ENCODE measurements at regions not wholly inside any gene's neighbourhood (a gene's known extent, or its start where the extent isn't known, plus 50 kb on each side); places are given as distances from the start of the nearest gene placed in this dataset.

- H4K20me1 ChIP-seq (ENCODE audit: insufficient read depth) = no peaks in the 10 kb centered on the region
- no peaks in the 10 kb centered on the region for H3K9me3 ChIP-seq
- no peaks in the 10 kb centered on the region for H3K9me2 ChIP-seq
- no peak overlapping the region for H3K9ac ChIP-seq
- WGBS (ENCODE audit: low lambda C conversion rate) = 53% methylated on average over 5 of the region's 5 CpGs
- no peaks in the 10 kb centered on the region for H3K4me1 ChIP-seq (ENCODE audit: control insufficient read depth in 1 of 2, insufficient read depth in 2 of 2, low read depth in 1 of 2, low read length in 1 of 2)
- H3K4me3 ChIP-seq (ENCODE audit: low read depth in 2 of 2, low read length in 1 of 2) = no peak overlapping the region
- POLR2A ChIA-PET = no interaction called here
- H3K79me2 ChIP-seq (ENCODE audit: insufficient read depth) = no peaks in the 10 kb centered on the region
- no peak overlapping the region for H2AFZ ChIP-seq (ENCODE audit: low read depth)
- no peaks in the 10 kb centered on the region for H3F3A ChIP-seq (replicated peaks; ENCODE audit: insufficient read depth)
- H3K36me3 ChIP-seq (replicated peaks in 1 of 2; ENCODE audit: control insufficient read depth in 1 of 2, insufficient read depth in 2 of 2, low read length in 1 of 2) = no peaks in the 10 kb centered on the region
- no peak overlapping the region for H3K27ac ChIP-seq (ENCODE audit: low read depth in 2 of 2, low read length in 1 of 2)
- DNase-seq = no peak
- TF ChIP-seq RFX5 (IDR thresholded peaks at IDR 0.05; ENCODE audit: low read length) (no peak), TEAD4 (IDR thresholded peaks at IDR 0.05; ENCODE audit: borderline replicate concordance, insufficient read depth) (no peak), REST (IDR thresholded peaks at IDR 0.05; ENCODE audit: low read depth, low read length) (no peak), FOXM1 (IDR thresholded peaks at IDR 0.05; ENCODE audit: low read depth) (no peak), EP300 (IDR thresholded peaks at IDR 0.05; ENCODE audit: borderline replicate concordance in 1 of 2, low read depth in 1 of 2, low read length in 1 of 2) (no peak), SMC3 (IDR thresholded peaks at IDR 0.05; ENCODE audit: low read depth, low read length) (no peak), JUND (IDR thresholded peaks at IDR 0.05) (no peak), USF1 (IDR thresholded peaks at IDR 0.05; ENCODE audit: borderline replicate concordance, low read depth) (no peak), GATA2 (CRISPR knock-in tag; IDR thresholded peaks at IDR 0.05) (no peak), TAF1 (IDR thresholded peaks at IDR 0.05; ENCODE audit: borderline replicate concordance, low read depth, low read length) (no peak), NRF1 (IDR thresholded peaks at IDR 0.05; ENCODE audit: low read depth, low read length) (no peak), CTCF (IDR thresholded peaks at IDR 0.05) (no peak), USF2 (IDR thresholded peaks at IDR 0.05; ENCODE audit: borderline replicate concordance, low read depth, low read length) (no peak), RAD21 (IDR thresholded peaks at IDR 0.05; ENCODE audit: low read length) (no peak), FOXJ3 (CRISPR knock-in tag; IDR thresholded peaks at IDR 0.05) (no peak), NFIC (IDR thresholded peaks at IDR 0.05; ENCODE audit: borderline replicate concordance) (no peak), FOSL2 (IDR thresholded peaks at IDR 0.05; ENCODE audit: borderline replicate concordance, low read depth) (no peak)
- TF ChIP-seq, protein P1, sequence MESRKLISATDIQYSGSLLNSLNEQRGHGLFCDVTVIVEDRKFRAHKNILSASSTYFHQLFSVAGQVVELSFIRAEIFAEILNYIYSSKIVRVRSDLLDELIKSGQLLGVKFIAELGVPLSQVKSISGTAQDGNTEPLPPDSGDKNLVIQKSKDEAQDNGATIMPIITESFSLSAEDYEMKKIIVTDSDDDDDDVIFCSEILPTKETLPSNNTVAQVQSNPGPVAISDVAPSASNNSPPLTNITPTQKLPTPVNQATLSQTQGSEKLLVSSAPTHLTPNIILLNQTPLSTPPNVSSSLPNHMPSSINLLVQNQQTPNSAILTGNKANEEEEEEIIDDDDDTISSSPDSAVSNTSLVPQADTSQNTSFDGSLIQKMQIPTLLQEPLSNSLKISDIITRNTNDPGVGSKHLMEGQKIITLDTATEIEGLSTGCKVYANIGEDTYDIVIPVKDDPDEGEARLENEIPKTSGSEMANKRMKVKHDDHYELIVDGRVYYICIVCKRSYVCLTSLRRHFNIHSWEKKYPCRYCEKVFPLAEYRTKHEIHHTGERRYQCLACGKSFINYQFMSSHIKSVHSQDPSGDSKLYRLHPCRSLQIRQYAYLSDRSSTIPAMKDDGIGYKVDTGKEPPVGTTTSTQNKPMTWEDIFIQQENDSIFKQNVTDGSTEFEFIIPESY (IDR thresholded peaks at IDR 0.05; ENCODE audit: borderline replicate concordance, low read depth) = no peak
- TF ChIP-seq, protein P2, sequence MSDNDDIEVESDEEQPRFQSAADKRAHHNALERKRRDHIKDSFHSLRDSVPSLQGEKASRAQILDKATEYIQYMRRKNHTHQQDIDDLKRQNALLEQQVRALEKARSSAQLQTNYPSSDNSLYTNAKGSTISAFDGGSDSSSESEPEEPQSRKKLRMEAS (IDR thresholded peaks at IDR 0.05; ENCODE audit: low read depth) = no peak
- CTCF ChIA-PET = interaction anchor here (0.5 kb wide), 1 partner anchor 99 kb away, joined by 3 read pairs; no protein-coding TSS in a partner anchor
- H3K27me3 ChIP-seq (ENCODE audit: insufficient read depth) = peaks cover 7% of the 10 kb centered on the region; the same call in 1 of the 2 replicates
- H3K4me2 ChIP-seq = no peak overlapping the region
Measured at GRCh38 chr10:93139059-93139655, 65.5 kb downstream of the CYP26A1 start.
